SK-N-SH treated with all-trans-retinoic acid at 6 μM for 48 hours (cell line): ENCODE measurements at regions not wholly inside any gene's neighbourhood (a gene's known extent, or its start where the extent isn't known, plus 50 kb on each side); places are given as distances from the start of the nearest gene placed in this dataset.

Experiments
- ARNTL ChIP-seq: fragments of 450-650 bp; formaldehyde crosslinking; IDR thresholded peaks from 2 replicates; pipeline ENCODE4 v1.5.0; 2020; ENCODE audit warnings: low read depth, mild to moderate bottlenecking, moderate library complexity, borderline replicate concordance
- CSDC2 ChIP-seq: fragments of 250-450 bp; sonication (Bioruptor Pico); IDR thresholded peaks from 2 replicates; pipeline ENCODE4 v1.5.0; 2020; ENCODE audit warnings: mild to moderate bottlenecking, moderate library complexity
- TCF4 ChIP-seq: fragments of 250-450 bp; sonication (Bioruptor Pico); IDR thresholded peaks from 2 replicates; pipeline ENCODE4 v1.8.0; 2021; ENCODE audit warnings: mild to moderate bottlenecking, moderate library complexity, borderline replicate concordance
- ZFP3 ChIP-seq: fragments of 250-450 bp; sonication (Bioruptor Pico); IDR thresholded peaks from 2 replicates; pipeline ENCODE4 v1.5.0; 2020; ENCODE audit warnings: mild to moderate bottlenecking, moderate library complexity
- ZFP30 ChIP-seq: fragments of 450-650 bp; formaldehyde crosslinking; IDR thresholded peaks from 2 replicates; pipeline ENCODE4 v1.5.0; 2022; ENCODE audit warnings: mild to moderate bottlenecking, moderate library complexity
- TF ChIP-seq, protein P1 (sequence below): fragments of 250-450 bp; sonication (Bioruptor Pico); IDR thresholded peaks from 2 replicates; pipeline ENCODE4 v1.8.0; 2020; ENCODE audit warnings: mild to moderate bottlenecking, moderate library complexity, borderline replicate concordance
- TF ChIP-seq, protein P2 (sequence below): fragments of 250-450 bp; sonication (Bioruptor Pico); IDR thresholded peaks from 2 replicates; pipeline ENCODE4 v1.8.0; 2021; ENCODE audit warnings: low read depth, mild to moderate bottlenecking, moderate library complexity, borderline replicate concordance
- TF ChIP-seq, protein P3 (sequence below): fragments of 250-450 bp; sonication (Bioruptor Pico); IDR thresholded peaks from 2 replicates; pipeline ENCODE4 v1.5.0; 2020; ENCODE audit warnings: mild to moderate bottlenecking, moderate library complexity

DNA sequence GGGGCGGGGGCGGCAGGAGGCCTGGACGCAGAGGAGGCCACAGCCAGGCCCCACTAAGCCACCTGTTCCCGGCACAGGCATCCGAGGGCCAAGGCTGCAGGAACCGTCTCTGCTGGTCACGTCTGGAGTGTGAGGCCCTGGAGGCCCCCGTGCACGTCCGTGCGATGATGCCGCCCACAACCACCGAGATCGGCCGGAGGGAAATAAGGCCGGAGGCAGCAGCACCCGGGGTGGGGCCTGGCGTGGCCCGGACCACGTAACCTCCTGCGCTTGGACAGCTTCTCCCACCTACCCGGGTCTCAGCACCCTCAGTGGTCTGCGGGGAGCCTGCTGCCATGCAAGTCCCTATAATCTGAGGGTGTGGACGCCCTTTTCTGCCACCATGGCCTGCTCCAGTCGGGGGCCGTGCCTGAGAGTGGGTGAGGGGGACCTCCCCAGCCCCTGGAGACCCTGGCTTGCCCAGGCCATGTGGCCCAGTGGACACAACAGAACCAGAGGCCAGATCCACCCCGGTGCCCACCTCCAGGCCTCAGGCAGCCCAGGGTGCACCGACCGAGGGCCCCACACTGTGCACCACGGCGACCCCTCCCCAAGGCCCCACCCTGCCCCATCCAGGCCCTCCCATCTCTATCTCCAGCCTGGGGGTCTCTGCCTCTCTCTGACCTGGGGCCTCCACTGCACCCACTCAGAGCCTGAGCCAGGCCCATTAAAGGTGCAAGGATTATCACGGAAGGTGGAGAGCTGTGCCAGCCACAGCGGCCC, 83.1 kb downstream of the PDGFA start:
- TF ChIP-seq TCF4 (no peak), ZFP30 (CRISPR knock-in tag) (no peak), ZFP3 (CRISPR knock-in tag) (no peak), ARNTL (CRISPR knock-in tag) (no peak), CSDC2 (CRISPR knock-in tag) (no peak)
- TF ChIP-seq, protein P1, sequence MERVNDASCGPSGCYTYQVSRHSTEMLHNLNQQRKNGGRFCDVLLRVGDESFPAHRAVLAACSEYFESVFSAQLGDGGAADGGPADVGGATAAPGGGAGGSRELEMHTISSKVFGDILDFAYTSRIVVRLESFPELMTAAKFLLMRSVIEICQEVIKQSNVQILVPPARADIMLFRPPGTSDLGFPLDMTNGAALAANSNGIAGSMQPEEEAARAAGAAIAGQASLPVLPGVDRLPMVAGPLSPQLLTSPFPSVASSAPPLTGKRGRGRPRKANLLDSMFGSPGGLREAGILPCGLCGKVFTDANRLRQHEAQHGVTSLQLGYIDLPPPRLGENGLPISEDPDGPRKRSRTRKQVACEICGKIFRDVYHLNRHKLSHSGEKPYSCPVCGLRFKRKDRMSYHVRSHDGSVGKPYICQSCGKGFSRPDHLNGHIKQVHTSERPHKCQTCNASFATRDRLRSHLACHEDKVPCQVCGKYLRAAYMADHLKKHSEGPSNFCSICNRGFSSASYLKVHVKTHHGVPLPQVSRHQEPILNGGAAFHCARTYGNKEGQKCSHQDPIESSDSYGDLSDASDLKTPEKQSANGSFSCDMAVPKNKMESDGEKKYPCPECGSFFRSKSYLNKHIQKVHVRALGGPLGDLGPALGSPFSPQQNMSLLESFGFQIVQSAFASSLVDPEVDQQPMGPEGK (CRISPR knock-in tag) = no peak
- TF ChIP-seq, protein P2, sequence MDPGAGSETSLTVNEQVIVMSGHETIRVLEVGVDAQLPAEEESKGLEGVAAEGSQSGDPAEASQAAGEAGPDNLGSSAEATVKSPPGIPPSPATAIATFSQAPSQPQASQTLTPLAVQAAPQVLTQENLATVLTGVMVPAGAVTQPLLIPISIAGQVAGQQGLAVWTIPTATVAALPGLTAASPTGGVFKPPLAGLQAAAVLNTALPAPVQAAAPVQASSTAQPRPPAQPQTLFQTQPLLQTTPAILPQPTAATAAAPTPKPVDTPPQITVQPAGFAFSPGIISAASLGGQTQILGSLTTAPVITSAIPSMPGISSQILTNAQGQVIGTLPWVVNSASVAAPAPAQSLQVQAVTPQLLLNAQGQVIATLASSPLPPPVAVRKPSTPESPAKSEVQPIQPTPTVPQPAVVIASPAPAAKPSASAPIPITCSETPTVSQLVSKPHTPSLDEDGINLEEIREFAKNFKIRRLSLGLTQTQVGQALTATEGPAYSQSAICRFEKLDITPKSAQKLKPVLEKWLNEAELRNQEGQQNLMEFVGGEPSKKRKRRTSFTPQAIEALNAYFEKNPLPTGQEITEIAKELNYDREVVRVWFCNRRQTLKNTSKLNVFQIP (CRISPR knock-in tag) = no peak
- TF ChIP-seq, protein P3, sequence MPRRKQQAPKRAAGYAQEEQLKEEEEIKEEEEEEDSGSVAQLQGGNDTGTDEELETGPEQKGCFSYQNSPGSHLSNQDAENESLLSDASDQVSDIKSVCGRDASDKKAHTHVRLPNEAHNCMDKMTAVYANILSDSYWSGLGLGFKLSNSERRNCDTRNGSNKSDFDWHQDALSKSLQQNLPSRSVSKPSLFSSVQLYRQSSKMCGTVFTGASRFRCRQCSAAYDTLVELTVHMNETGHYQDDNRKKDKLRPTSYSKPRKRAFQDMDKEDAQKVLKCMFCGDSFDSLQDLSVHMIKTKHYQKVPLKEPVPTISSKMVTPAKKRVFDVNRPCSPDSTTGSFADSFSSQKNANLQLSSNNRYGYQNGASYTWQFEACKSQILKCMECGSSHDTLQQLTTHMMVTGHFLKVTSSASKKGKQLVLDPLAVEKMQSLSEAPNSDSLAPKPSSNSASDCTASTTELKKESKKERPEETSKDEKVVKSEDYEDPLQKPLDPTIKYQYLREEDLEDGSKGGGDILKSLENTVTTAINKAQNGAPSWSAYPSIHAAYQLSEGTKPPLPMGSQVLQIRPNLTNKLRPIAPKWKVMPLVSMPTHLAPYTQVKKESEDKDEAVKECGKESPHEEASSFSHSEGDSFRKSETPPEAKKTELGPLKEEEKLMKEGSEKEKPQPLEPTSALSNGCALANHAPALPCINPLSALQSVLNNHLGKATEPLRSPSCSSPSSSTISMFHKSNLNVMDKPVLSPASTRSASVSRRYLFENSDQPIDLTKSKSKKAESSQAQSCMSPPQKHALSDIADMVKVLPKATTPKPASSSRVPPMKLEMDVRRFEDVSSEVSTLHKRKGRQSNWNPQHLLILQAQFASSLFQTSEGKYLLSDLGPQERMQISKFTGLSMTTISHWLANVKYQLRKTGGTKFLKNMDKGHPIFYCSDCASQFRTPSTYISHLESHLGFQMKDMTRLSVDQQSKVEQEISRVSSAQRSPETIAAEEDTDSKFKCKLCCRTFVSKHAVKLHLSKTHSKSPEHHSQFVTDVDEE (CRISPR knock-in tag) = no peak
